OCI-LY1 (cell line): ENCODE measurements at regions not wholly inside any gene's neighbourhood (a gene's known extent, or its start where the extent isn't known, plus 50 kb on each side); places are given as distances from the start of the nearest gene placed in this dataset.

Source experiments
- EZH2 ChIP-seq: fragments of 200-600 bp; sonication (generic), shearing (Covaris generic); IDR thresholded peaks from 2 replicates; pipeline ENCODE4 v1.8.0; 2017; ENCODE audit warnings: borderline replicate concordance, mixed run types, mild to moderate bottlenecking, antibody characterized with exemption, low read length, moderate library complexity, mixed read lengths
- TF ChIP-seq, protein P1 (sequence below): fragments of 200-600 bp; sonication (generic), shearing (Covaris generic); IDR thresholded peaks from 2 replicates; pipeline ENCODE4 v1.5.1; 2017; ENCODE audit warnings: mild to moderate bottlenecking, antibody characterized with exemption, low read length, moderate library complexity, mixed read lengths

- TF ChIP-seq, protein P1, sequence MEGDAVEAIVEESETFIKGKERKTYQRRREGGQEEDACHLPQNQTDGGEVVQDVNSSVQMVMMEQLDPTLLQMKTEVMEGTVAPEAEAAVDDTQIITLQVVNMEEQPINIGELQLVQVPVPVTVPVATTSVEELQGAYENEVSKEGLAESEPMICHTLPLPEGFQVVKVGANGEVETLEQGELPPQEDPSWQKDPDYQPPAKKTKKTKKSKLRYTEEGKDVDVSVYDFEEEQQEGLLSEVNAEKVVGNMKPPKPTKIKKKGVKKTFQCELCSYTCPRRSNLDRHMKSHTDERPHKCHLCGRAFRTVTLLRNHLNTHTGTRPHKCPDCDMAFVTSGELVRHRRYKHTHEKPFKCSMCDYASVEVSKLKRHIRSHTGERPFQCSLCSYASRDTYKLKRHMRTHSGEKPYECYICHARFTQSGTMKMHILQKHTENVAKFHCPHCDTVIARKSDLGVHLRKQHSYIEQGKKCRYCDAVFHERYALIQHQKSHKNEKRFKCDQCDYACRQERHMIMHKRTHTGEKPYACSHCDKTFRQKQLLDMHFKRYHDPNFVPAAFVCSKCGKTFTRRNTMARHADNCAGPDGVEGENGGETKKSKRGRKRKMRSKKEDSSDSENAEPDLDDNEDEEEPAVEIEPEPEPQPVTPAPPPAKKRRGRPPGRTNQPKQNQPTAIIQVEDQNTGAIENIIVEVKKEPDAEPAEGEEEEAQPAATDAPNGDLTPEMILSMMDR, result no peak
- no peak for TF ChIP-seq EZH2
Observed at GRCh38 chr2:240217431-240218301, 77.2 kb upstream of the OTOS start.
